WTC11 (cell line): ENCODE measurements at regions not wholly inside any gene's neighbourhood (a gene's known extent, or its start where the extent isn't known, plus 50 kb on each side); places are given as distances from the start of the nearest gene placed in this dataset.

Experiments used
- ATAC-seq: fragments of 200-7000 bp; cut with Tn5 transposase; 2 replicates; pipeline ENCODE4 v1.10.0; 2021; ENCODE audit warnings: mild to moderate bottlenecking, moderate library complexity
- CTCF ChIA-PET: fragments of 300-600 bp; sonication (Branson Sonifier 250); formaldehyde crosslinking; loops from one replicate; lab custom pipeline; 2021; ENCODE audit warnings: antibody characterized with exemption; lab: Charles Lee
- POLR2A ChIA-PET: fragments of 350-600 bp; sonication (Branson Sonifier 250); formaldehyde crosslinking; loops from one replicate; lab custom pipeline; 2021; ENCODE audit warnings: antibody characterized with exemption; lab: Charles Lee
- DNase-seq: peaks from one replicate; pipeline ENCODE4 v3.0.0; 2021; ENCODE audit warnings: low spot score
- H3K27ac Mint-ChIP-seq: 2 replicates; pipeline ENCODE4 v1.8.0; 2021; ENCODE audit warnings: mixed read lengths
- H3K27me3 Mint-ChIP-seq: 2 replicates; pipeline ENCODE4 v1.8.0; 2021; ENCODE audit warnings: low read depth, mild to moderate bottlenecking, moderate library complexity, mixed read lengths
- H3K36me3 Mint-ChIP-seq: 2 replicates; pipeline ENCODE4 v1.8.0; 2021; ENCODE audit warnings: mixed read lengths
- H3K4me1 Mint-ChIP-seq: 2 replicates; pipeline ENCODE4 v1.8.0; 2022; ENCODE audit warnings: mixed read lengths
- H3K4me3 Mint-ChIP-seq: 2 replicates; pipeline ENCODE4 v1.8.0; 2021; ENCODE audit warnings: mild to moderate bottlenecking, moderate library complexity, mixed read lengths
- H3K9me3 Mint-ChIP-seq: 2 replicates; pipeline ENCODE4 v1.8.0; 2021; ENCODE audit warnings: mixed read lengths
- ARID4B ChIP-seq: sonication (generic); formaldehyde crosslinking; IDR thresholded peaks from 2 replicates; pipeline ENCODE4 v1.8.0; 2023; ENCODE audit warnings: missing genetic modification reagents, mild to moderate bottlenecking, borderline replicate concordance
- ATF2 ChIP-seq: sonication (generic); formaldehyde crosslinking; IDR thresholded peaks from 2 replicates; pipeline ENCODE4 v1.8.1; 2022; ENCODE audit warnings: low read depth, missing genetic modification reagents, borderline replicate concordance
- CBFB ChIP-seq: sonication (generic); formaldehyde crosslinking; IDR thresholded peaks from 2 replicates; pipeline ENCODE4 v1.8.1; 2022; ENCODE audit warnings: mild to moderate bottlenecking, low read depth, missing genetic modification reagents
- E2F4 ChIP-seq: sonication (generic); formaldehyde crosslinking; IDR thresholded peaks from 2 replicates; pipeline ENCODE4 v1.8.1; 2022; ENCODE audit warnings: low read depth, mild to moderate bottlenecking, moderate library complexity, missing genetic modification reagents, borderline replicate concordance
- ELF4 ChIP-seq: sonication (generic); formaldehyde crosslinking; IDR thresholded peaks from 2 replicates; pipeline ENCODE4 v1.8.1; 2022; ENCODE audit warnings: low read depth, mild to moderate bottlenecking, moderate library complexity, missing genetic modification reagents
- ERG ChIP-seq: fragments of 250-450 bp; sonication (Bioruptor Pico); IDR thresholded peaks from 2 replicates; pipeline ENCODE4 v1.8.0; 2021; ENCODE audit warnings: mild to moderate bottlenecking
- ETV6 ChIP-seq: sonication (generic); formaldehyde crosslinking; IDR thresholded peaks from 2 replicates; pipeline ENCODE4 v1.8.1; 2022; ENCODE audit warnings: mild to moderate bottlenecking, missing genetic modification reagents
- FOXK1 ChIP-seq: sonication (generic); formaldehyde crosslinking; IDR thresholded peaks from 2 replicates; pipeline ENCODE4 v1.8.0; 2022; ENCODE audit warnings: mild to moderate bottlenecking, moderate library complexity, missing genetic modification reagents
- FOXP4 ChIP-seq: sonication (generic); formaldehyde crosslinking; IDR thresholded peaks from 2 replicates; pipeline ENCODE4 v1.8.0; 2022; ENCODE audit warnings: mild to moderate bottlenecking, missing genetic modification reagents
- IRF1 ChIP-seq: sonication (generic); formaldehyde crosslinking; IDR thresholded peaks from 2 replicates; pipeline ENCODE4 v1.8.0; 2023; ENCODE audit warnings: missing genetic modification reagents
- JAZF1 ChIP-seq: fragments of 250-450 bp; sonication (Bioruptor Pico); IDR thresholded peaks from 2 replicates; pipeline ENCODE4 v1.9.0; 2021; ENCODE audit warnings: moderate library complexity, mild to moderate bottlenecking, inconsistent platforms
- JUN ChIP-seq: sonication (generic); formaldehyde crosslinking; IDR thresholded peaks from 2 replicates; pipeline ENCODE4 v1.8.0; 2023; ENCODE audit warnings: mild to moderate bottlenecking, missing genetic modification reagents
- MLX ChIP-seq: sonication (generic); formaldehyde crosslinking; IDR thresholded peaks from 2 replicates; pipeline ENCODE4 v1.8.1; 2023; ENCODE audit warnings: mild to moderate bottlenecking, missing genetic modification reagents, moderate library complexity
- NR3C1 ChIP-seq: sonication (generic); formaldehyde crosslinking; conservative IDR thresholded peaks from 2 replicates; pipeline ENCODE4 v1.8.1; 2023; ENCODE audit warnings: low read depth, mild to moderate bottlenecking, missing genetic modification reagents
- STAT6 ChIP-seq: sonication (generic); formaldehyde crosslinking; conservative IDR thresholded peaks from 2 replicates; pipeline ENCODE4 v1.8.1; 2023; ENCODE audit warnings: mild to moderate bottlenecking, low read depth, missing genetic modification reagents, moderate library complexity
- ZMAT4 ChIP-seq: fragments of 250-450 bp; sonication (Bioruptor Pico); IDR thresholded peaks from 2 replicates; pipeline ENCODE4 v1.9.0; 2021; ENCODE audit warnings: mild to moderate bottlenecking
- ZNF317 ChIP-seq: sonication (generic); formaldehyde crosslinking; IDR thresholded peaks from 2 replicates; pipeline ENCODE4 v1.8.1; 2023; ENCODE audit warnings: low read depth, mild to moderate bottlenecking, moderate library complexity, missing genetic modification reagents, borderline replicate concordance

- TF ChIP-seq FOXK1 (CRISPR knock-in tag) (no peak), ERG (no peak), ATF2 (CRISPR knock-in tag) (no peak)
These were observed 90.9 kb upstream of the GRIA1 start (continued) for GRCh38 chr5:153399595-153399994.

- no peaks in the 10 kb centered on the region for H3K27me3 Mint-ChIP-seq
- no peak for DNase-seq
- TF ChIP-seq IRF1 (CRISPR knock-in tag) (no peak), MLX (no peak), CBFB (CRISPR knock-in tag) (no peak), STAT6 (CRISPR knock-in tag) (no peak), JAZF1 (CRISPR knock-in tag) (no peak), NR3C1 (no peak), FOXK1 (CRISPR knock-in tag) (no peak), ELF4 (CRISPR knock-in tag) (no peak), FOXP4 (CRISPR knock-in tag) (no peak), ZMAT4 (CRISPR knock-in tag) (no peak), ARID4B (CRISPR knock-in tag) (no peak), ETV6 (CRISPR knock-in tag) (no peak), JUN (CRISPR knock-in tag) (no peak), ZNF317 (CRISPR knock-in tag) (no peak), E2F4 (CRISPR knock-in tag) (no peak)
- H3K4me1 Mint-ChIP-seq, result peaks cover 4% of the 10 kb centered on the region; the same call in 1 of the 2 replicates
- no peak for ATAC-seq
- no peak overlapping the region for H3K4me3 Mint-ChIP-seq
- ChIA-PET POLR2A (no interaction called here), CTCF (no interaction called here)
- no peak overlapping the region for H3K27ac Mint-ChIP-seq
- H3K9me3 Mint-ChIP-seq, result no peaks in the 10 kb centered on the region
- no peaks in the 10 kb centered on the region for H3K36me3 Mint-ChIP-seq
These were observed 89.5 kb upstream of the GRIA1 start for GRCh38 chr5:153400931-153401330.
